OCI-M1 (cell line): ENCODE measurements at regions not wholly inside any gene's neighbourhood (a gene's known extent, or its start where the extent isn't known, plus 50 kb on each side); places are given as distances from the start of the nearest gene placed in this dataset.

Experiments
- DNase-seq: peaks from one replicate; lab custom pipeline; 2025; lab: John Stamatoyannopoulos, UW

DNA sequence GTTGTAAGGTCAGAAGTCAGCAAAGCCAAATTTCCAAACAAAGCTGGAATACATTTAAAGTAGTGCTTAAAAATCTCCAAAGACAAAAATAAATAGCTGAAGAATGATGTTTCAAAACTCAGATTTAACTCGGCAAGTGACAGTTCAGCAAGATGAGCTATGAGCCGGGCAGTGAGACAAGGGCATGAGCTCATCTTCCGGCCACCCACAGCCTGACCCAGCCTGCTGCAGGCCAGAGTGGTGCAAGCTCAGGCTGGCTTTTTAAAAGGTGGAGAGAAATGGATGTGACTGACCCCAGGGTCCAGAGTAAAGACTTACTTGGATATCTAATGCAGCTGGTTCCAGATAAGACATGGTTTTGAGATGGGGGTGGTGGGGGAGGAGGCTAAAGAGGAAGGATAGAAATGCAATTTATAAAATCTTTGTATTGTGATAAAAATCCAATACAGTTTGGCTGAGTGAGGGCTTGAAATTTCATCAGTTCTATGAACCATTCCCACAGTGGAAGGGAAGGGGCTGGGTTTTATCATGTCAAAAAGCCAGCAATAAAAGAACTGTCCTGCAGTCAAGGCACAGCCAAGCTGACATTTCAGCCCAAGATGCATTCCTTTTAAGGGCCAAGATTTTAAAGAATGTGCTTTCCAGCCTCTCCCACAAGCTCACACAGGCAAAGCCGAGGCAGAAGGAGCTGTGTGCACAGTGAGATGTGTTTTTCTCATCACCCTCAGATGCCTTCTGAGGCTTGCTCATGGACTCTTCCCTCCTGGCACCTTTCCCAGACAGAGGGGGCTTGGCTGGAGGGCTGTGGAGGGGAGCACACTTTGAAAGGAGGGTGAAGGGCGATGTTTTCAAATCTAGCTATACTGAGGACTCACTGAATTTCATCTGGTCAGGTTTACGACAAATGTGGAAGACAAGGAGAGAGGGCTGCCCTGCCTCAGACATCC is 97.9 kb upstream of the KLHL29 start:
- peak; percentile 12 for DNase-seq

- no peak for DNase-seq
Observed at GRCh38 chr2:23289671-23290070, 95.3 kb upstream of the KLHL29 start.

DNA sequence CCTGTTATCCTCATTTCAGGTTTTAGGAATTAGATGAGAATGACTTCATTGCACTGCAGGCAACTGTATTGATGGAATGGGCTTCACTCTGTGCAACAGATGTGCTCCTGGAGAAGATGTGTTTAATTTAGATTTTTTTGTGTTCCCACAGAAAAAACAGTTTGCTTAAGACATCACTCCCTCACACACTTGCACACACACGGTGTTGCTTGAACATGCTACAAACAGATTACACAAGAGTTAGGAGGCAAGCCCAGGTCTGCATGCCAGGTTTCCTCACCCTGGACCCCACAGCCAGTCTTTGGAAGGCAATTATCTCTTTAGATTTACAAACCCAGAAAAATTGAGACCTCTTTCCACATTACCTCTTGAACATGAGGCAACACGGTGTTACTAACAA is 93.7 kb upstream of the KLHL29 start:
- no peak for DNase-seq

DNA sequence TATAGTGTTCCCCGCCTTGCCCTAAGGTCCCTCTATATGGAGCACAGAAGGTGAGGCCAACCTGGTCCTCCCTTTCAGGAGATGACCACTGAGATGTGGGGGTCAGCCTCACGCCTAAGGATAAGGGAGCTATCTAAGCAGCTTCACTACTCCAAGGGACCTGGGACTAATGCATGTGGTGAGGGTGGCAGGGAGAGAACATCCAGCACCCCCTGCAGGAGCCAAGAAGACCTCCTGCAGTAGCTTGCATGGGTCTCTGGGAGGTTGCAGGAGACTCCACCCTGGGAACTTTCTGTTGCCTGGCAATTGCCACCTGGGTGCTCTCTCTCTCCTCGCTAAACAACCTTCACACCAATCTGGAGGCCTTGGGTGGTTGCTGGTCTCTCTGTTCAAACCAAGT is 93.0 kb upstream of the KLHL29 start:
- DNase-seq = no peak

DNA sequence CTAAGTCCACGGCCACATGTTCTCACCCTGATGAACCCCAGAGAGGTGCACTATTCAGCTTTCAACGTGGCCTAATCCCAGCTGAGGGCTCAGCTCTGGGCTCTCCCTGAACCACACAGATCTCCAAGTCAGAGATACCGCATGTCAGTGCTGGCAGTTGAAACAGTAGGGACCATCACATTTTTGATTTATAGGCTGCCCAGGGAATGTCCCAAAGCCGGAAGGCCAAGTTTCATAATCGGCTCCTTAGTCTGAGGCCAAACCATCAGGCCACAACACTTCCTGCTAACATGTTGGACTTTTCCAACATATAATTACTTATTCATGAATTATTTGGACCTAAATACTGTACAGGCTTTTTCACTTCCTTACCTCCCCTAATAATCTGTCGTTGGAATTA is 91.9 kb upstream of the KLHL29 start:
- peak; percentile 41 for DNase-seq

DNA sequence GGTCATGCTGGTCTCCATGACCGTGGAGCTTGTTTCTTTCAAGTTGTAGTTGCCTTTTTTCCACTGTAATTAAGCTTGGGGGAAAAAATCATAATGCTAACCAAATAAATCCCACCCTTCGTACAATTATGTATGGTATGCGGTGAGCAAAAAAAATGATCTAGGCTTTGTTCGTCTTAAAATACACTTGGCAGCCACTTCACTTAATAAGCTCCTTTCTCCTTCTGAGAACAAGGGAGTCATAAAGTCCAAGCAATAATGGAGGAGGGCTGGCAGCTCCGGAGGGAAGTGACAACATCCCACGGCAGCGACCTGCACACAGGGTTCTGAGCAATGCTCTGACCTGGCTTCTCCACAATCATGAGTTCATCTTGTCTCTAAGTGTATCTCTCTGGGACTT is 91.2 kb upstream of the KLHL29 start:
- DNase-seq = no peak

DNA sequence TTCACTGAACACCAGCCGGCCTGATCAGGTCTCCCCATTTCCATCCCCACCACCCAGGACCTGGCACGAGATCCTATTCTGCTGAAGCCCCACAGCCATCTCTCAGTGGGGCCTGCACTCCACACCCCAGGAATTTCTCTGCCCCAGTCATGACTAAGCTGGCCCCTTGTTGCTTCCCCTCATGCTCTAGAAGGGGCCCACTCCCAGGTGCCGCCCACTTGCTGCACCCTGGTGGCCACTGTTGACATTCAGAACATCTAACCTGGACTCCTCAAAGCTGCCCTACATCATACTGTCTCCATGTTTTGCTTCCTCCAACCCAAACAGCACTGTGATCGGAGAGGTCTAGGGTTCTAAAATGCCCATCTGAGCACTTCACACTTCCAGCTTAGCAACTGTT is 90.7 kb upstream of the KLHL29 start:
- no peak for DNase-seq

GRCh38 chr2:23296691-23297090 is 88.3 kb upstream of the KLHL29 start:
- DNase-seq = no peak

DNA sequence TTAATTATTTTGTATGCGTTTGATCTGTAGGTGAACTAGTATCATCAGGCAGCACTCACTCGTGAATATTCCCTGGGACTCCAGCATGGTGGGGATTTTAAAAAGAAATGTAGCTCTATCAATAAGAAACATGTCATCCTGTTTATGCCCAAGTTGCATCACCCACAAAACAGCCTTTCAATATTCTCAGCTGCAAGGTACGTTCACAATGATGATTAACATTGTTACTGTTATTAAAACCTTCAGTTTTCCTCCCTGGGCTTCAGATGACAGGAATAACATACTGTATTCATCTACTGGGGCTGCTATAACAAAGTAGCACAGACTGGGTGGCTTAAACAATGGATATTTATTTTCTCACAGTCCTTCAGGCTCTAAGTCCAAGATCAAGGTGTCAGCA is 87.9 kb upstream of the KLHL29 start:
- DNase-seq = no peak

DNA sequence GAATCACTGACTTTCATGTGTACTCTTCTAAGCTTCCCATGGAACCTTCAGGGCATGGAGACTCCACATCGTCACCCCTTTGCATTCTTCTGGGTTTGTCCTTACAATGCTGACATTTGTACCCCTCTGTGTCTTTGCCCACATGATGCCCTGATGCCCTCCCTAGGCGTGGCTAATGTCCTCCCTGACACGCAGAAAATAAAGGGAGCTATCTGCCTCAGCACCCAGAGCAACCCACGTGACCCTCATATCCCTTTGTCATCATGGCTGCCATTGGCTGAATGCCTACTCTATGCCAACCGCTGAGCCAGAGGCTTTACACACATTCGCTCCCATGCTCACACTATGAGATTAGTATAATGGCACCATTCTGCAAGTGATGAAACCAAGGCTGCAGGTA is 86.4 kb upstream of the KLHL29 start:
- no peak for DNase-seq

GRCh38 chr2:23299476-23300195 is 85.3 kb upstream of the KLHL29 start:
- no peak for DNase-seq

DNA sequence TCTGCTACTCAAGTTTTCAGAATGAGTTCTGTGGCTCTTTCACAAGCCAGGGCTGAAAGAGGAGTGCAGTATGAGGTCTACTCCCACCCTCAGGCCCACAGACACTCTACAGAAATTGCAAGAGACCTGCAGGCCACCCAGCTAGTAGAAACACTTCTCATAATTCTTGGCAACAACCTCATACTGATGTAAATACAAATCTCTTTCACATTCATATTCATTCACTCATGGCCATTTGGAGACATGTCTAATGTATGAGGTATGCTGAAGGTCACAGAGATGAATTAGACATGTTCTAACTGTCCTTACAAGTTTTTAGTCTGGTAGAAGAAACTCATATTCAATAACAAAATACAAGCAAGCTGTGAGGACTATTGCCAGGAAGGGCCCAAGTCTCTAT is 83.8 kb upstream of the KLHL29 start:
- DNase-seq = no peak

- peak; percentile 36 for DNase-seq
Observed at GRCh38 chr2:23302591-23302990, 82.4 kb upstream of the KLHL29 start.

GRCh38 chr2:23306401-23306800 is 78.6 kb upstream of the KLHL29 start:
- DNase-seq = no peak

GRCh38 chr2:23311186-23311585 is 73.8 kb upstream of the KLHL29 start:
- DNase-seq = no peak

DNA sequence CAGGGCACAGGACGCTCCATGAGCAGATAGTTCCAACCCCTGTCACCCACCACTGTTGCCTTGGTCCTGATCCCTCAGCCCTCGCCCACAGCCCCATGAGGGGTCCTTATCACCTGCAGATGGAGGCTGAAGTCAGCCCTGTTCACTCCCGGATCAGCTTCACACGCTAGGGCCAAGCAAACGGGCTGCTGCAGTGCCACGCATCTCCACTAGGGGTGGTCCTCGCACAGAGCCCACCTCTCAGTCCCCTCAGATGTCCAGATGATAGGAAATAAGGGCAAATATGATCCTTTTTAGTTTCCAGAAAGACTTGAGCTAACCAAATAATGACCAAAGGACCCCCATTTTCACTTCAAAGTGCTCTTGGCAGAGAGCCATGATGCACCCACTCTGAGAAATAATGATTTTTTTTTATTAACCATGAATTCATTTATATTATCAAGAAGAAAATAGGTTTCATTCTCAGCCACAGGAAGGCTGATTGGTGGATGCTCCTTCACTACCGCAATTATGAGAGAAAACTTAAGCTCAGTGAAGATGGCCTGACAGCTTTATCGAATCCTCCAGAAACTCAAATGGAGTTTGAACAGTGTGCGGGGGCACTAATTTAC is 71.9 kb upstream of the KLHL29 start:
- DNase-seq = peak; percentile 47

DNA sequence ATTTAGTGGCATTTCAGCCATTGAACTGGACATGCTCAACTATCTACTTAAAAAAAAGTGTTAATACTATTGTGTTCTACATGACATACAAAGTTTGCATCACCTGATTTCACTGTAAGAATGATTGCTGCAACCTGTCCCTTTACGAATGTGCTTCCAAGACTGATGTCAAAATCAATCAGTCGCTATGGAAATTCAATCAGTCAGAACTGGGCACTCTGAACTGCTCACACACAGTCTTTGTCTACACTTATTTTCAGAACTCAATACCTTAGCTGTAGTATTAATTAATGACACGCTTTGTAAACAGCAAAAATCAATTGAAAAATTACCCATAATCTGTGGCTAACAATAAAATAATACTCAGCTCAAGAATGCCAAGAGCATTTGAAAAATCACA is 70.3 kb upstream of the KLHL29 start:
- DNase-seq = no peak

DNA sequence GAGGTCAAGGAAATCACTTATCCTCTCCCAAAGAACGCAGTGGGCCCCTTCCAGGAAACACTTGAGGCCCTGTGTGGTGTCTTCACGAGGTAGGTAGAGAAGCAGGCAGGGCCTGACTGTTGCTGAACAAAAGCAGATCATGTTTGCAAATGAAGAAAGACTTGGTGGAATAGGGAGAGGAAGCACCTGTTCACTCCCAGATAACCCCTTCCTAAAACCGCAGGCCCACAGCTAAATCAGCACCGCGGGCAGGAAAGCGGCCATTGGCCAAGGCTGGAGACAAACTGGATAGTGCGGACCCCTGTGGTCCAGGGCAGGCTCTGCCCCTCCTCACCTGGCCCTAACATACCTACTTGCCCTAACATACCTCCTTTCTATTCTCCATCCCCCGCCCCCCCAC is 64.9 kb upstream of the KLHL29 start:
- DNase-seq = no peak

- no peak for DNase-seq
Observed at GRCh38 chr2:23321751-23322150, 63.2 kb upstream of the KLHL29 start.

DNA sequence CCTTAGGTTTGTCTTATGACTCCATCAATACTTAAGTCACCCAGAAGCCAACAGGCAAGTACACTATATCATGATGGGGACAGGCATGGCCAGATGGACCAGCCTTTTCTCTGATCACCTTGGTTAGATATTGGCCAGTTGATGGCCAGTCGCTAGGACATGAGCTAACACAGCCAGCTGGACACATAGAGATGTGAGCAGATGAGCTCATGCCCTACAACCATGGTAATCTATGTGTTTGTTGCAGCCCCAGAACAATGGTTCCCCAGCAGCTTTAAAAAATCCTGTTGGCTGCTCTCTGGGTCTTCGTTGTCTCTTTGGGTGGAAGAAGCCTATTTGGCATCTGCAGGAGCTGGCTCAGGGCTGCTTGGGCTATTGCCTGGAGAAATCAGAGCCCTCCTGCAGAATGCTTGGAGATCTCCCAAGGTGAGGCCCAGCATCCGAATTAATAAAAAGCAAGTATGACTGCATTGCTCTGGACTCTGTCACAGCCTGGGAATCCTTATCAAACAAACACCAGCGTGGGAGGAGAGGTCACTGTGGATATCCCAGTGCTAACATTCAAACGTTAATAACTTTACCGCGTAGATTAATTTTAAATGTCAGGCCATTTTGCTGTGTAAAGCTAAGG is 62.3 kb upstream of the KLHL29 start:
- DNase-seq = no peak

DNA sequence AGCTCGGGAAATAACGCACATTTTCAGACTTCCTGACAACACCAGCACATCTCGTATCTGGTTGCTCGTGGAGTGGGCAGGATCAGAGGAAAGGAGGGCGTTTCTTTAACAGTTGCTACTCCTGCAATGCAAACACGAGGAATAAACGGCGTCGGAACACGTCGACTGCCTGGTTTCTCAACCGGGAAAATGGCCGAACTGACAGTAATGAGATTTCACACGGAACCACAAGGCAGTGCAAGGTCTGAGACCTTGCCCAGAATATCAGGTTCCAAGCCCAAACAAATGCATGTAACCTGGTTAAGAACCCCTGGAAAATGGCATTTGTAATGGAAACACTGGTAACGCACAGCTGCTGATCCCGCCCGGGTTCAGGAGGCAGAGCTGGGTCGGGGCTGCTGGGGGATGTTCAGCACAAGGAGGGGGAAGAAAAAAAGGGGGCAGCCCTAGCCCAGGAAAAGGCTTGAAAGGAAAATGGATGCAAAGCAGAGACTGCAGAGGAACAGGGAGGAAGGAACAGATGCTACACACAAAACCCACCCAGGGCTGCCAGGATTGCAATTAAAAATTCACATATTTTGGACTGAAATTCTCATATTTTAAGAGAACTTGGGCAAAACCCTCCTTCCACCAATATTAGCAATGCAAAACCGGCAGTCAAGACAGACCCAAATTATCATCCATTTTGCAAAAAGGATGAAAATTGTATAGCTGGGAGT is 61.6 kb upstream of the KLHL29 start:
- DNase-seq = no peak
